C4-2B (cell line): ENCODE measurements at regions not wholly inside any gene's neighbourhood (a gene's known extent, or its start where the extent isn't known, plus 50 kb on each side); places are given as distances from the start of the nearest gene placed in this dataset.
"Not testable (repeated sequence)": the region's sequence is repeated elsewhere in the genome, so short reads cannot be mapped to it uniquely, and the experiment has no call there.

Source experiments
- CTCF ChIP-seq: fragments of 450-650 bp; conservative IDR thresholded peaks from 2 replicates; pipeline ENCODE4 v1.5.1; 2017; ENCODE audit warnings: mild to moderate bottlenecking
- ZFX ChIP-seq: fragments of 450-650 bp; IDR thresholded peaks from 2 replicates; pipeline ENCODE4 v1.6.1; 2017

GRCh38 chr1:3999514-3999913 lies 99.4 kb upstream of the C1orf174 start:
- not testable (repeated sequence) for TF ChIP-seq CTCF, ZFX
